Karpas-422 (cell line): ENCODE measurements at regions not wholly inside any gene's neighbourhood (a gene's known extent, or its start where the extent isn't known, plus 50 kb on each side); places are given as distances from the start of the nearest gene placed in this dataset.
"Not testable (repeated sequence)": the region's sequence is repeated elsewhere in the genome, so short reads cannot be mapped to it uniquely, and the experiment has no call there.

ENCODE experiments used
- DNase-seq: peaks from one replicate; pipeline ENCODE4 v3.0.0-alpha.2; 2015
- H2AFZ ChIP-seq: fragments of 200-600 bp; sonication (generic); 2 replicates; pipeline ENCODE4 v1.6.1; 2014; ENCODE audit warnings: antibody characterized with exemption, low read length, mixed read lengths
- H3K27ac ChIP-seq: fragments of 200-600 bp; sonication (generic); 2 replicates; pipeline ENCODE4 v1.5.1; 2014; ENCODE audit warnings: mild to moderate bottlenecking, low read length, moderate library complexity
- H3K27me3 ChIP-seq: fragments of 200-600 bp; sonication (generic); 2 replicates; pipeline ENCODE4 v1.6.1; 2014; ENCODE audit warnings: low read length, mixed read lengths
- H3K36me3 ChIP-seq: fragments of 200-600 bp; sonication (generic); 2 replicates; pipeline ENCODE4 v1.6.1; 2014; ENCODE audit warnings: low read length, mixed read lengths; ENCODE audit not compliant: insufficient read depth
- H3K4me1 ChIP-seq: fragments of 200-600 bp; sonication (generic); 2 replicates; pipeline ENCODE4 v1.6.1; 2014; ENCODE audit warnings: mild to moderate bottlenecking, low read length, mixed read lengths
- H3K4me2 ChIP-seq: fragments of 200-600 bp; sonication (generic); 2 replicates; pipeline ENCODE4 v1.6.1; 2014; ENCODE audit warnings: low read length, low read depth, mild to moderate bottlenecking; ENCODE audit not compliant: poor library complexity, severe bottlenecking
- H3K4me3 ChIP-seq: fragments of 200-600 bp; sonication (generic); 2 replicates; pipeline ENCODE4 v1.5.1; 2014; ENCODE audit warnings: mild to moderate bottlenecking, antibody characterized with exemption, low read length, mixed read lengths
- H3K79me2 ChIP-seq: fragments of 200-600 bp; sonication (generic); 2 replicates; pipeline ENCODE4 v1.6.1; 2014; ENCODE audit warnings: mild to moderate bottlenecking, low read length, mixed read lengths
- H3K9ac ChIP-seq: fragments of 200-600 bp; sonication (generic); 2 replicates; pipeline ENCODE4 v1.6.0; 2014; ENCODE audit warnings: low read length
- H3K9me2 ChIP-seq: fragments of 200-600 bp; sonication (generic), shearing (Covaris generic); replicated peaks from 2 replicates; pipeline ENCODE4 v1.6.0; 2014; ENCODE audit warnings: mild to moderate bottlenecking, low read length, moderate library complexity; ENCODE audit not compliant: insufficient read depth
- H3K9me3 ChIP-seq: fragments of 300-700, 200-600 bp; sonication (generic); 2 replicates; pipeline ENCODE4 v1.6.1; 2014; ENCODE audit warnings: low read length, mixed read lengths
- H4K20me1 ChIP-seq: fragments of 200-600 bp; sonication (generic); 2 replicates; pipeline ENCODE4 v1.6.1; 2014; ENCODE audit warnings: mild to moderate bottlenecking, antibody characterized with exemption, low read length, low read depth; ENCODE audit not compliant: insufficient read depth

GRCh38 chr5:106085136-106085535, 1585.6 kb downstream of the EFNA5 start:
- Histone ChIP-seq H3K4me3 (no peak overlapping the region), H3K4me2 (no peak overlapping the region), H3K27me3 (no peaks in the 10 kb centered on the region), H3K79me2 (no peaks in the 10 kb centered on the region), H3K36me3 (no peaks in the 10 kb centered on the region), H3K9me3 (peaks cover 32% of the 10 kb centered on the region), H3K27ac (no peak overlapping the region), H3K4me1 (no peaks in the 10 kb centered on the region), H3K9me2 (no peaks in the 10 kb centered on the region), H2AFZ (no peak overlapping the region), H4K20me1 (no peaks in the 10 kb centered on the region), H3K9ac (no peak overlapping the region)
- no peak for DNase-seq

GRCh38 chr5:106080535-106080934, 1590.2 kb downstream of the EFNA5 start:
- H3K4me2 ChIP-seq = no peak overlapping the region
- no peak for DNase-seq
- no peaks in the 10 kb centered on the region for H3K27me3 ChIP-seq
- H3K27ac ChIP-seq = no peak overlapping the region
- no peaks in the 10 kb centered on the region for H3K79me2 ChIP-seq
- H3K4me1 ChIP-seq = no peaks in the 10 kb centered on the region
- H3K9me3 ChIP-seq = peaks cover 19% of the 10 kb centered on the region
- no peaks in the 10 kb centered on the region for H3K36me3 ChIP-seq
- H4K20me1 ChIP-seq = no peaks in the 10 kb centered on the region
- no peak overlapping the region for H3K4me3 ChIP-seq
- H2AFZ ChIP-seq = no peak overlapping the region
- H3K9me2 ChIP-seq = no peaks in the 10 kb centered on the region
- H3K9ac ChIP-seq = no peak overlapping the region

GRCh38 chr5:106076655-106077054, 1594.1 kb downstream of the EFNA5 start:
- no peak for DNase-seq

GRCh38 chr5:106072208-106072607, 1598.5 kb downstream of the EFNA5 start:
- no peaks in the 10 kb centered on the region for H3K27me3 ChIP-seq
- H3K9me2 ChIP-seq = no peaks in the 10 kb centered on the region
- H3K27ac ChIP-seq = no peak overlapping the region
- no peak overlapping the region for H2AFZ ChIP-seq
- no peak overlapping the region for H3K4me3 ChIP-seq
- no peak overlapping the region for H3K9ac ChIP-seq
- H3K36me3 ChIP-seq = no peaks in the 10 kb centered on the region
- no peaks in the 10 kb centered on the region for H4K20me1 ChIP-seq
- H3K9me3 ChIP-seq = peaks cover 11% of the 10 kb centered on the region
- no peaks in the 10 kb centered on the region for H3K4me1 ChIP-seq
- H3K4me2 ChIP-seq = no peak overlapping the region
- no peak for DNase-seq
- H3K79me2 ChIP-seq = no peaks in the 10 kb centered on the region

More at GRCh38 chr5:106076655-106077054, 1594.1 kb downstream of the EFNA5 start:
- Histone ChIP-seq H3K27ac (no peak overlapping the region), H3K9me3 (peaks cover 4% of the 10 kb centered on the region), H3K9ac (no peak overlapping the region), H3K9me2 (no peaks in the 10 kb centered on the region), H4K20me1 (no peaks in the 10 kb centered on the region), H3K27me3 (no peaks in the 10 kb centered on the region), H3K4me2 (no peak overlapping the region), H3K79me2 (no peaks in the 10 kb centered on the region), H3K4me1 (no peaks in the 10 kb centered on the region), H2AFZ (no peak overlapping the region), H3K36me3 (no peaks in the 10 kb centered on the region), H3K4me3 (no peak overlapping the region)

GRCh38 chr5:106047341-106047740, 1623.4 kb downstream of the EFNA5 start:
- no peaks in the 10 kb centered on the region for H3K27me3 ChIP-seq
- no peaks in the 10 kb centered on the region for H3K36me3 ChIP-seq
- peaks cover 13% of the 10 kb centered on the region for H3K9me3 ChIP-seq
- H3K9ac ChIP-seq = no peak overlapping the region
- no peaks in the 10 kb centered on the region for H3K79me2 ChIP-seq
- H3K4me1 ChIP-seq = no peaks in the 10 kb centered on the region
- no peak overlapping the region for H3K4me3 ChIP-seq
- H3K27ac ChIP-seq = no peak overlapping the region
- H3K4me2 ChIP-seq = no peak overlapping the region
- H4K20me1 ChIP-seq = no peaks in the 10 kb centered on the region
- no peak for DNase-seq
- H2AFZ ChIP-seq = no peak overlapping the region
- no peaks in the 10 kb centered on the region for H3K9me2 ChIP-seq

- not testable (repeated sequence) for H3K4me3 ChIP-seq, H3K9ac ChIP-seq, H3K9me2 ChIP-seq, H3K36me3 ChIP-seq, H3K79me2 ChIP-seq, H3K27me3 ChIP-seq, H4K20me1 ChIP-seq, H3K27ac ChIP-seq, H3K4me2 ChIP-seq, H3K4me1 ChIP-seq, H2AFZ ChIP-seq, DNase-seq
- peaks cover 13% of the 10 kb centered on the region for H3K9me3 ChIP-seq
Measured at GRCh38 chr5:106032069-106032468, 1638.7 kb downstream of the EFNA5 start.

- no peak overlapping the region for H3K9ac ChIP-seq
- H3K9me3 ChIP-seq = peaks cover 23% of the 10 kb centered on the region
- H3K9me2 ChIP-seq = no peaks in the 10 kb centered on the region
- H3K36me3 ChIP-seq = no peaks in the 10 kb centered on the region
- no peaks in the 10 kb centered on the region for H3K79me2 ChIP-seq
- H3K4me2 ChIP-seq = no peak overlapping the region
- no peak for DNase-seq
- H3K27me3 ChIP-seq = no peaks in the 10 kb centered on the region
- H3K27ac ChIP-seq = no peak overlapping the region
- H2AFZ ChIP-seq = no peak overlapping the region
- H3K4me1 ChIP-seq = no peaks in the 10 kb centered on the region
- no peak overlapping the region for H3K4me3 ChIP-seq
- no peaks in the 10 kb centered on the region for H4K20me1 ChIP-seq
Measured at GRCh38 chr5:106028314-106028713, 1642.4 kb downstream of the EFNA5 start.

- Histone ChIP-seq H3K27ac (no peak overlapping the region), H2AFZ (no peak overlapping the region), H3K79me2 (no peaks in the 10 kb centered on the region), H3K36me3 (no peaks in the 10 kb centered on the region), H3K4me3 (no peak overlapping the region), H3K9me2 (no peaks in the 10 kb centered on the region), H3K4me2 (no peak overlapping the region), H4K20me1 (no peaks in the 10 kb centered on the region), H3K4me1 (no peaks in the 10 kb centered on the region), H3K27me3 (no peaks in the 10 kb centered on the region), H3K9ac (no peak overlapping the region), H3K9me3 (peaks cover 29% of the 10 kb centered on the region)
- DNase-seq = no peak
Measured at GRCh38 chr5:106020894-106021293, 1649.8 kb downstream of the EFNA5 start.

GRCh38 chr5:106019261-106019660, 1651.5 kb downstream of the EFNA5 start:
- H2AFZ ChIP-seq = no peak overlapping the region
- no peaks in the 10 kb centered on the region for H4K20me1 ChIP-seq
- H3K9me2 ChIP-seq = no peaks in the 10 kb centered on the region
- DNase-seq = no peak
- H3K27ac ChIP-seq = no peak overlapping the region
- H3K9ac ChIP-seq = no peak overlapping the region
- no peaks in the 10 kb centered on the region for H3K27me3 ChIP-seq
- no peak overlapping the region for H3K4me2 ChIP-seq
- H3K4me1 ChIP-seq = no peaks in the 10 kb centered on the region
- H3K36me3 ChIP-seq = no peaks in the 10 kb centered on the region
- H3K9me3 ChIP-seq = peaks cover 23% of the 10 kb centered on the region
- H3K4me3 ChIP-seq = no peak overlapping the region
- H3K79me2 ChIP-seq = no peaks in the 10 kb centered on the region
